PC-3 (cell line): ENCODE measurements at regions not wholly inside any gene's neighbourhood (a gene's known extent, or its start where the extent isn't known, plus 50 kb on each side); places are given as distances from the start of the nearest gene placed in this dataset.

ENCODE experiments used
- ATAC-seq: fragments of 200-7000 bp; cut with Tn5 transposase; 2 replicates; pipeline ENCODE4 v1.9.1; 2020; ENCODE audit warnings: mild to moderate bottlenecking, moderate library complexity
- BruUV-seq: library from RNA; stranded (reverse); fragments of 400-500 nt; replicated peaks from 2 replicates; lab custom pipeline; 2021; lab: Mats Ljungman, UMichigan
- CTCF ChIA-PET: fragments of 300-600 bp; sonication (Branson Sonifier 250); formaldehyde crosslinking; loops from one replicate; lab custom pipeline; 2022; ENCODE audit warnings: antibody characterized with exemption; lab: Charles Lee
- POLR2A ChIA-PET: fragments of 300-600 bp; sonication (Branson Sonifier 250); formaldehyde crosslinking; loops from one replicate; lab custom pipeline; 2022; ENCODE audit warnings: antibody characterized with exemption; ENCODE audit not compliant: unreplicated experiment; lab: Charles Lee
- DNase-seq: peaks from one replicate; pipeline ENCODE4 v3.0.0-alpha.2; 2015
- H2AFZ ChIP-seq: fragments of 300-600 bp; sonication (generic); 2 replicates; pipeline ENCODE4 v1.6.0; 2016; ENCODE audit warnings: antibody characterized with exemption, low read length
- H3F3A ChIP-seq: fragments of 300-600 bp; sonication (generic); one replicate; pipeline ENCODE4 v1.6.0; 2017; ENCODE audit warnings: antibody characterized with exemption, low read length, control low read depth, mild to moderate bottlenecking; ENCODE audit not compliant: unreplicated experiment
- H3K27ac ChIP-seq: fragments of 300-600 bp; sonication (generic); 2 replicates; pipeline ENCODE4 v1.5.1; 2016; ENCODE audit warnings: mild to moderate bottlenecking, low read length
- H3K27me3 ChIP-seq: fragments of 300-600 bp; sonication (generic); 2 replicates; pipeline ENCODE4 v1.6.1; 2016; ENCODE audit warnings: low read length, mixed read lengths
- H3K36me3 ChIP-seq: fragments of 300-600 bp; sonication (generic); 2 replicates; pipeline ENCODE4 v1.6.1; 2016; ENCODE audit warnings: low read depth, mixed run types, low read length, mixed read lengths
- H3K4me1 ChIP-seq: fragments of 300-600 bp; sonication (generic); 2 replicates; pipeline ENCODE4 v1.5.1; 2016; ENCODE audit warnings: low read length; ENCODE audit not compliant: insufficient read depth
- H3K4me2 ChIP-seq: fragments of 300-600 bp; sonication (generic); 2 replicates; pipeline ENCODE4 v1.6.0; 2016; ENCODE audit warnings: low read length
- H3K4me3 ChIP-seq: fragments of 300-600 bp; sonication (generic); 2 replicates; pipeline ENCODE4 v1.5.1; 2016; ENCODE audit warnings: mild to moderate bottlenecking, low read length, mixed read lengths
- H3K79me2 ChIP-seq: fragments of 300-600 bp; sonication (generic); 2 replicates; pipeline ENCODE4 v1.6.1; 2017; ENCODE audit warnings: low read length, mixed read lengths
- H3K9ac ChIP-seq: fragments of 300-600 bp; sonication (generic); 2 replicates; pipeline ENCODE4 v1.6.0; 2016; ENCODE audit warnings: mild to moderate bottlenecking, low read length
- H3K9me2 ChIP-seq: fragments of 300-600 bp; sonication (generic); replicated peaks from 2 replicates; pipeline ENCODE4 v1.6.1; 2016; ENCODE audit warnings: mixed run types, low read length, mixed read lengths
- H3K9me3 ChIP-seq: fragments of 300-600 bp; sonication (generic); 2 replicates; pipeline ENCODE4 v1.6.1; 2016; ENCODE audit warnings: low read length, mixed read lengths
- H4K20me1 ChIP-seq: fragments of 300-600 bp; sonication (generic); 2 replicates; pipeline ENCODE4 v1.6.1; 2016; ENCODE audit warnings: low read length, mixed read lengths
- CTCF ChIP-seq: fragments of 300-600 bp; sonication (generic); conservative IDR thresholded peaks from 2 replicates; pipeline ENCODE4 v1.5.1; 2017; ENCODE audit warnings: antibody characterized with exemption, low read depth, mild to moderate bottlenecking, low read length
- EZH2 ChIP-seq: fragments of 300-600 bp; sonication (generic); IDR thresholded peaks from one replicate; pipeline ENCODE4 v1.6.1; 2017; ENCODE audit warnings: antibody characterized with exemption, mild to moderate bottlenecking, low read length; ENCODE audit not compliant: unreplicated experiment
- EZH2phosphoT487 ChIP-seq: fragments of 300-600 bp; sonication (generic); IDR thresholded peaks from 2 replicates; pipeline ENCODE4 v1.6.1; 2018; ENCODE audit warnings: mild to moderate bottlenecking, antibody characterized with exemption, low read length, borderline replicate concordance
- intact Hi-C: fragments of 100-400 bp; cut with micrococcal nuclease; formaldehyde crosslinking; loops from 2 replicates; pipeline ENCODE4 v1.9.0; 2023

- intact Hi-C loops, result no loop called here
- DNase-seq, result peak; percentile 24
- CTCF ChIA-PET, result interaction anchor here (0.6 kb wide), 1 partner anchor 263 kb away, joined by 8 read pairs; no protein-coding TSS in a partner anchor
Measured at GRCh38 chr15:70362886-70363285, 265.2 kb upstream of the TLE3 start.

GRCh38 chr15:70362350-70362749, 264.6 kb upstream of the TLE3 start:
- TF ChIP-seq EZH2phosphoT487 (no peak), CTCF (no peak), EZH2 (no peak)

More at GRCh38 chr15:70362886-70363285, 265.2 kb upstream of the TLE3 start:
- H4K20me1 ChIP-seq, result no peaks in the 10 kb centered on the region
- BruUV-seq, result no TSS peak
- H3K9me2 ChIP-seq, result no peaks in the 10 kb centered on the region
- no peak overlapping the region for H3K4me3 ChIP-seq
- no peaks in the 10 kb centered on the region for H3K9me3 ChIP-seq
- peaks cover 4% of the 10 kb centered on the region for H3K4me1 ChIP-seq
- no peaks in the 10 kb centered on the region for H3K27me3 ChIP-seq
- H3K9ac ChIP-seq, result no peak overlapping the region
- TF ChIP-seq EZH2phosphoT487 (no peak), CTCF (peak; percentile 58), EZH2 (no peak)
- H3K27ac ChIP-seq, result no peak overlapping the region
- H2AFZ ChIP-seq, result no peak overlapping the region
- H3K79me2 ChIP-seq, result no peaks in the 10 kb centered on the region
- no peaks in the 10 kb centered on the region for H3K36me3 ChIP-seq
- no peaks in the 10 kb centered on the region for H3F3A ChIP-seq
- no peak for ATAC-seq
- POLR2A ChIA-PET, result no interaction called here
- H3K4me2 ChIP-seq, result no peak overlapping the region

GRCh38 chr15:70361891-70362290, 264.2 kb upstream of the TLE3 start:
- POLR2A ChIA-PET, result no interaction called here
- no peak overlapping the region for H2AFZ ChIP-seq
- H3K9ac ChIP-seq, result no peak overlapping the region
- CTCF ChIA-PET, result interaction anchor here (0.5 kb wide), 1 partner anchor 105 kb away, joined by 3 read pairs; no protein-coding TSS in a partner anchor
- intact Hi-C loops, result no loop called here
- H3K9me3 ChIP-seq, result no peaks in the 10 kb centered on the region
- H3F3A ChIP-seq, result no peaks in the 10 kb centered on the region
- TF ChIP-seq EZH2phosphoT487 (no peak), EZH2 (no peak), CTCF (no peak)
- ATAC-seq (no peak), DNase-seq (no peak)
- H3K4me2 ChIP-seq, result no peak overlapping the region
- H4K20me1 ChIP-seq, result no peaks in the 10 kb centered on the region
- no peaks in the 10 kb centered on the region for H3K79me2 ChIP-seq
- no peak overlapping the region for H3K27ac ChIP-seq
- no peaks in the 10 kb centered on the region for H3K36me3 ChIP-seq
- no peaks in the 10 kb centered on the region for H3K27me3 ChIP-seq
- no TSS peak for BruUV-seq
- H3K4me1 ChIP-seq, result peaks cover 4% of the 10 kb centered on the region
- H3K9me2 ChIP-seq, result no peaks in the 10 kb centered on the region
- H3K4me3 ChIP-seq, result no peak overlapping the region

More at GRCh38 chr15:70362350-70362749, 264.6 kb upstream of the TLE3 start:
- Histone ChIP-seq H2AFZ (no peak overlapping the region), H4K20me1 (no peaks in the 10 kb centered on the region), H3K36me3 (no peaks in the 10 kb centered on the region), H3K27me3 (no peaks in the 10 kb centered on the region), H3K9me2 (no peaks in the 10 kb centered on the region), H3K4me2 (no peak overlapping the region), H3F3A (no peaks in the 10 kb centered on the region), H3K9ac (no peak overlapping the region), H3K79me2 (no peaks in the 10 kb centered on the region), H3K27ac (no peak overlapping the region), H3K4me3 (no peak overlapping the region), H3K4me1 (peaks cover 4% of the 10 kb centered on the region), H3K9me3 (no peaks in the 10 kb centered on the region)
- ATAC-seq (no peak), DNase-seq (no peak)
- no TSS peak for BruUV-seq
- intact Hi-C loops, result no loop called here
- POLR2A ChIA-PET, result no interaction called here
- CTCF ChIA-PET, result interaction anchor here (0.5 to 0.6 kb wide), 2 partner anchors 105 to 263 kb away, joined by 3 to 8 read pairs; no protein-coding TSS in a partner anchor
